ENCODE measurements at regions not wholly inside any gene's neighbourhood (a gene's known extent, or its start where the extent isn't known, plus 50 kb on each side); places are given as distances from the start of the nearest gene placed in this dataset.

DNA sequence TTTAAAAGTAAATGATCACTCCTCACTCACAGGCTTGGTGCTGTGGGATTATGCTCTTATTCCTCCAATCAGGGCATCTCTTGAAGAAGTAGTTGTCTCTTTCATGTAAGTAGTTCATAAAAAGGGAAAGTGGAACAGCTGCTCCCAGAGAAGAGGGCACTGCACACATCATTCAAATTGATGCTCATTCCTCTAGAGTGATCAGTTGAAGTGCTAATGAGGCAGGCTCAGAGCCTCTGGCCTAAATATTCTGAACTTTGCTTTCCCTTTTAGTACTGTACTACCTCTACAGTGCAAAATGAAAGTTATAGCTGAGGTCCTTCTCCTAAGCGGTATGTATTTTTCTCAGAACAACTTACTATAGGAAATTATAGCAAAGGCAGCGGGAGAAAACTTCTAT, 1453.1 kb downstream of the ARAP2 start:
- no peak overlapping the region for H3K9ac ChIP-seq (ENCODE audit: low read length in 3 of 3)
- no peaks in the 10 kb centered on the region for H3K36me3 ChIP-seq (ENCODE audit: control insufficient read depth in 2 of 3, insufficient read depth in 3 of 3, low read length in 3 of 3)
- H3K4me3 ChIP-seq (ENCODE audit: low read length in 3 of 3), result no peak overlapping the region
- FAIRE-seq (no peak), DNase-seq (no peak)
- H3K9me3 ChIP-seq (ENCODE audit: control insufficient read depth in 2 of 3, insufficient read depth in 1 of 3, low read length in 3 of 3), result no peaks in the 10 kb centered on the region
- no peaks in the 10 kb centered on the region for H3K27me3 ChIP-seq (ENCODE audit: control insufficient read depth, insufficient read depth, low read length)
- no peaks in the 10 kb centered on the region for H3K4me1 ChIP-seq (ENCODE audit: control insufficient read depth in 2 of 3, insufficient read depth in 2 of 3, low read depth in 1 of 3, low read length in 3 of 3)
- TF ChIP-seq, protein P1, sequence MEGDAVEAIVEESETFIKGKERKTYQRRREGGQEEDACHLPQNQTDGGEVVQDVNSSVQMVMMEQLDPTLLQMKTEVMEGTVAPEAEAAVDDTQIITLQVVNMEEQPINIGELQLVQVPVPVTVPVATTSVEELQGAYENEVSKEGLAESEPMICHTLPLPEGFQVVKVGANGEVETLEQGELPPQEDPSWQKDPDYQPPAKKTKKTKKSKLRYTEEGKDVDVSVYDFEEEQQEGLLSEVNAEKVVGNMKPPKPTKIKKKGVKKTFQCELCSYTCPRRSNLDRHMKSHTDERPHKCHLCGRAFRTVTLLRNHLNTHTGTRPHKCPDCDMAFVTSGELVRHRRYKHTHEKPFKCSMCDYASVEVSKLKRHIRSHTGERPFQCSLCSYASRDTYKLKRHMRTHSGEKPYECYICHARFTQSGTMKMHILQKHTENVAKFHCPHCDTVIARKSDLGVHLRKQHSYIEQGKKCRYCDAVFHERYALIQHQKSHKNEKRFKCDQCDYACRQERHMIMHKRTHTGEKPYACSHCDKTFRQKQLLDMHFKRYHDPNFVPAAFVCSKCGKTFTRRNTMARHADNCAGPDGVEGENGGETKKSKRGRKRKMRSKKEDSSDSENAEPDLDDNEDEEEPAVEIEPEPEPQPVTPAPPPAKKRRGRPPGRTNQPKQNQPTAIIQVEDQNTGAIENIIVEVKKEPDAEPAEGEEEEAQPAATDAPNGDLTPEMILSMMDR (IDR thresholded peaks at IDR 0.05; ENCODE audit: borderline replicate concordance, extremely low read depth, insufficient read depth), result no peak
- intact Hi-C loops (cut with DNase I), result no loop called here
- no peak overlapping the region for H3K27ac ChIP-seq (ENCODE audit: low read depth in 2 of 2, low read length in 2 of 2)

DNA sequence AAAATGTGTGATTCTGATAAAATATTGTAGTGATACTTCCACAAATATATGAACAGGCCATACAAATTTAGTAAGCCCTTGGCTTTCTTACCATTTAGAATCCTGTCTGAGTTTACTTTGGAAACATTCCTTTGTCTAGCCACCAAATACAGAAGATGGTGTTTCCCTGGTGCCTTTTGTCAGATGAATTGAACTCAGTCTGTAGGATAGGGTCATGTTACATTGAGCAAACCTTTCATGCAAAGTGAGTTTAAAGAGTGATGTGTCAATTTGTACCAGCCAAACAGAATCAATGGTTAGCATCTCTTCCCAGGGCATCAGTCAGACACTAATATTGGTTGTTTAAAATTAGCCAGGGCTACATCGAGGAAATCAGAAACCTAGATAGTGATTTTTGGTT, 1443.4 kb downstream of the ARAP2 start:
- no peaks in the 10 kb centered on the region for H3K27me3 ChIP-seq (ENCODE audit: control insufficient read depth, insufficient read depth, low read length)
- H3K9me3 ChIP-seq (ENCODE audit: control insufficient read depth in 2 of 3, insufficient read depth in 1 of 3, low read length in 3 of 3), result peaks cover 0 to 3% (median 0%) of the 10 kb centered on the region in 3 donors
- H3K4me3 ChIP-seq (ENCODE audit: low read length in 3 of 3), result no peak overlapping the region
- no peak overlapping the region for H3K27ac ChIP-seq (ENCODE audit: low read depth in 2 of 2, low read length in 2 of 2)
- DNase-seq (no peak), FAIRE-seq (no peak)
- no peaks in the 10 kb centered on the region for H3K36me3 ChIP-seq (ENCODE audit: control insufficient read depth in 2 of 3, insufficient read depth in 3 of 3, low read length in 3 of 3)
- H3K9ac ChIP-seq (ENCODE audit: low read length in 3 of 3), result no peak overlapping the region
- H3K4me1 ChIP-seq (ENCODE audit: control insufficient read depth in 2 of 3, insufficient read depth in 2 of 3, low read depth in 1 of 3, low read length in 3 of 3), result no peaks in the 10 kb centered on the region
- intact Hi-C loops (cut with DNase I), result no loop called here
- TF ChIP-seq, protein P1 (IDR thresholded peaks at IDR 0.05; ENCODE audit: borderline replicate concordance, extremely low read depth, insufficient read depth), result no peak

DNA sequence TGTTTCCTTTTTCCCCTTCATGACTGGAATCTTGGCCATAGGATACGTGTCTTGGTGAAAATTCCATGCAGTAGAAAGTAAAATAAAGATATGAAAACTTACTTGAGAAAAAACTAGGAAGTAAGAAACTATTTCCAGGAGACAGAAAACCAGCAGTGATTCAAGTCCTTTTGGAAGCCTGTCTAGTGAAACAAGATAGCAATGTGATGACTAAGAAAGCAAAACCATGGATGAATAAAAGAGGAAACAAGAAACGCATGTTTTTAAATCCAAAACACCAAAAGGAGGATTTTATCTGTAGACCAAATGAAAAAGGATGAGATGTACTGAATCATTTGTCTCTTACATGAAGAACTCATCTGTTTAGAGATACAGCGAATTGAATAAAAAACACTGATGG, 1430.0 kb downstream of the ARAP2 start:
- no peaks in the 10 kb centered on the region for H3K9me3 ChIP-seq (ENCODE audit: control insufficient read depth in 2 of 3, insufficient read depth in 1 of 3, low read length in 3 of 3)
- DNase-seq (no peak), FAIRE-seq (no peak)
- no peaks in the 10 kb centered on the region for H3K36me3 ChIP-seq (ENCODE audit: control insufficient read depth in 2 of 3, insufficient read depth in 3 of 3, low read length in 3 of 3)
- no peak overlapping the region for H3K9ac ChIP-seq (ENCODE audit: low read length in 3 of 3)
- H3K4me1 ChIP-seq (ENCODE audit: control insufficient read depth in 2 of 3, insufficient read depth in 2 of 3, low read depth in 1 of 3, low read length in 3 of 3), result no peaks in the 10 kb centered on the region
- no peak overlapping the region for H3K27ac ChIP-seq (ENCODE audit: low read depth in 2 of 2, low read length in 2 of 2)
- intact Hi-C loops (cut with DNase I), result no loop called here
- no peak overlapping the region for H3K4me3 ChIP-seq (ENCODE audit: low read length in 3 of 3)
- TF ChIP-seq, protein P1 (IDR thresholded peaks at IDR 0.05; ENCODE audit: borderline replicate concordance, extremely low read depth, insufficient read depth), result no peak
- no peaks in the 10 kb centered on the region for H3K27me3 ChIP-seq (ENCODE audit: control insufficient read depth, insufficient read depth, low read length)

DNA sequence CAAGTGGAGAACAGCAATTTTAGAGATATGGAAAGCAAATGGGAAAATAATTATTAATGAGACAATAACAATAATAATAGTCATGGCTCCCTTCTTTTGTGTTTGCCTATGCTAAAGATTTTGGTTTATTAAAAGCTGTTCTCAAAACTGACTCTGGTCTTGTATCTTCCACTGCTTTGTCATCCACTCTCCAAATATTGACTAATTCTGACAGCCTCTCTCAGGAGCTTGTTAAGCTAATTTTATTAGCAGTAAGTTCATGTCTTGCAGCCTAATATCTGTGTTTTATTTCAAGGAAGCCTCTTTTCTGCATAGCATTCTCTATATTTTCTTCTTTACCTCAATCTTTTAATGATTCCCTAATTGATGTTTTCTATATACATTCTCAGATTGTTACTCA, 1419.8 kb downstream of the ARAP2 start:
- no peaks in the 10 kb centered on the region for H3K27me3 ChIP-seq (ENCODE audit: control insufficient read depth, insufficient read depth, low read length)
- no peak overlapping the region for H3K9ac ChIP-seq (ENCODE audit: low read length in 3 of 3)
- intact Hi-C loops (cut with DNase I), result no loop called here
- H3K4me3 ChIP-seq (ENCODE audit: low read length in 3 of 3), result no peak overlapping the region
- H3K36me3 ChIP-seq (ENCODE audit: control insufficient read depth in 2 of 3, insufficient read depth in 3 of 3, low read length in 3 of 3), result no peaks in the 10 kb centered on the region
- no peaks in the 10 kb centered on the region for H3K9me3 ChIP-seq (ENCODE audit: control insufficient read depth in 2 of 3, insufficient read depth in 1 of 3, low read length in 3 of 3)
- H3K4me1 ChIP-seq (ENCODE audit: control insufficient read depth in 2 of 3, insufficient read depth in 2 of 3, low read depth in 1 of 3, low read length in 3 of 3), result no peaks in the 10 kb centered on the region
- no peak for DNase-seq
- TF ChIP-seq, protein P1 (IDR thresholded peaks at IDR 0.05; ENCODE audit: borderline replicate concordance, extremely low read depth, insufficient read depth), result no peak
- no peak overlapping the region for H3K27ac ChIP-seq (ENCODE audit: low read depth in 2 of 2, low read length in 2 of 2)
- FAIRE-seq, result no peak

Data from kidney (tissue), 13 donors.